Activated CD4-positive, alpha-beta memory T cell treated with anti-CD3 and anti-CD28 coated beads, Interleukin-2, amount 10 ng/mL, durations not matched to agents 7 days and 5 days (primary cell): ENCODE measurements at regions not wholly inside any gene's neighbourhood (a gene's known extent, or its start where the extent isn't known, plus 50 kb on each side); places are given as distances from the start of the nearest gene placed in this dataset.
"Not testable (repeated sequence)": the region's sequence is repeated elsewhere in the genome, so short reads cannot be mapped to it uniquely, and the experiment has no call there.

Experiments
- CTCF ChIA-PET: fragments of 350-600 bp; sonication (Branson Sonifier 250); formaldehyde crosslinking; loops from one replicate; lab custom pipeline; 2021; ENCODE audit warnings: antibody characterized with exemption, inconsistent platforms; lab: Charles Lee
- POLR2A ChIA-PET: fragments of 350-600 bp; sonication (Branson Sonifier 250); formaldehyde crosslinking; loops from one replicate; lab custom pipeline; 2021; ENCODE audit warnings: antibody characterized with exemption; lab: Charles Lee
- DNase-seq: peaks from one replicate; pipeline ENCODE4 v3.0.0-alpha.2; 2020
- H3K27ac Mint-ChIP-seq: one replicate; pipeline ENCODE4 v1.8.0; 2021; ENCODE audit warnings: mild to moderate bottlenecking, mixed read lengths
- H3K27me3 Mint-ChIP-seq: one replicate; pipeline ENCODE4 v1.8.0; 2021; ENCODE audit warnings: mixed read lengths
- H3K36me3 Mint-ChIP-seq: one replicate; pipeline ENCODE4 v1.8.0; 2021; ENCODE audit warnings: low read depth, mixed read lengths
- H3K4me1 Mint-ChIP-seq: one replicate; pipeline ENCODE4 v1.8.0; 2021; ENCODE audit warnings: mixed read lengths
- H3K4me3 Mint-ChIP-seq: one replicate; pipeline ENCODE4 v1.8.0; 2021; ENCODE audit warnings: mild to moderate bottlenecking, mixed read lengths
- H3K9me3 Mint-ChIP-seq: one replicate; pipeline ENCODE4 v1.8.0; 2021; ENCODE audit warnings: mixed read lengths

DNA sequence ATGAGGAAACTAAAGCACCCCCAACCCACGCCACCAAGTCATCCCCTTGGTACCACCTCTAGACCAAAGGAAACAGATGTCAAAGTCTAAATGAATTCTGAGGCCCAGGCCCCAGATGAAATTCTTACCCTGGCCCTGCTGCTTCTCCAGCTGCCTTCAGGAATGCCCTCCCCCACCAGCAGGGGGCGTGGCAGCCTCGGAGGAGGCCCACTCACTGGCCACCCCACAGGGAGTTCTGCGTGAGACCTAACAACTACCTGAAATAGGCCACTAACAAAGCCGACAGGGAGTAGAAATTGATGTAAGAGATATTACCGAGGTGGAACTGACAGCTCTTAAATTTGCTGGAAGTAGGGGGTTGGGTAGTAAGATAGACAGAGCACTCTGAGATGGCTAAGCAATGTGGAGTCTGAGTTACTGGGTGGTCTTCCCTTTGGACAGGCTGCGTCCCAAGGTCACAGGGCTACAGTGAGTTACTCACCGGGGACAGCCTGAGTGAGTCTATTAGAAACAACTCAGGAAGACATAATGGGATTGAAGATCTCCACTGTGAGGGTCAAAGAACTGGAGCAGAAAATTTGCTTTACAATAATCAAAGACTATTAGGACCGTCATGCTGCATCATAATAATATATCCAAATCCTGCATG is 240.7 kb downstream of the SHOX2 start:
- ChIA-PET CTCF (interaction anchor here (0.6 to 1.2 kb wide), 3 partner anchors 11 to 568 kb away, joined by 3 to 4 read pairs (median 3); no protein-coding TSS in a partner anchor), POLR2A (no interaction called here)
- Mint-ChIP-seq H3K4me3 (no peak overlapping the region), H3K4me1 (no peaks in the 10 kb centered on the region), H3K36me3 (no peaks in the 10 kb centered on the region), H3K9me3 (no peaks in the 10 kb centered on the region), H3K27ac (no peak overlapping the region), H3K27me3 (no peaks in the 10 kb centered on the region)
- DNase-seq = peak; percentile 50

DNA sequence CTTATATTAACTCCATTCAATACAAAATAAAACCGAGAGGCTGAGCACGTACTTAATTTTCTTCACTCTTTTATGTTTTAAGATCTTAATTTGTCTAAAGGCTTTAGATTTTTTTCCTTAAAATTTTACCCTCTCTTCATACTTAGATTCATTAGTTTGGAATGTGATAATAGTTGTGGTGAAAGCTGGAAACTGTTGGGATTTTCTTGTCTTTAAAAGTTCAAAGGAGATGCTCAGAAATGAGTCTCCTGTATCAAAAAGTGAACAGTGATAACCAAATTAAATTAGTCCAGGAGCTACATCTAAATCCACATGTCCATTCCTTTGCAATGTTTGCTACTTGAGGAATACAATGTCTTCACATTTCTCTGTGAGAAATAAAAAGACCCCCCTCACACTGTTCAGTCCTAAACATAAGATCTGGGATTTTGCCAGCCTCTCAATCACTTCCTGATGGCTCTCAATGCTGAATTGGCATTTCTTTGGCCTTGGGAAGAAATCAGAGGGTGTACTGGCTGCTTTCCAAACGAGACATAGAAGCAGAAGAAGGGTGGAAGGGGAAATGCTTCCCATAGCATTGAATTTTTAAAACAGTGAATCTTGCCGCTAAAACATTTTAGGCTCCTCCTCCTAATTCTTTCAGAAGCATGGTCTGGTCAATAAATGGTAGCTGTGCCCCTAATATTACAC is 245.0 kb downstream of the SHOX2 start:
- Mint-ChIP-seq H3K9me3 (no peaks in the 10 kb centered on the region), H3K27me3 (no peaks in the 10 kb centered on the region), H3K4me1 (no peaks in the 10 kb centered on the region), H3K4me3 (no peak overlapping the region), H3K27ac (no peak overlapping the region), H3K36me3 (no peaks in the 10 kb centered on the region)
- no peak for DNase-seq
- ChIA-PET POLR2A (no interaction called here), CTCF (no interaction called here)

DNA sequence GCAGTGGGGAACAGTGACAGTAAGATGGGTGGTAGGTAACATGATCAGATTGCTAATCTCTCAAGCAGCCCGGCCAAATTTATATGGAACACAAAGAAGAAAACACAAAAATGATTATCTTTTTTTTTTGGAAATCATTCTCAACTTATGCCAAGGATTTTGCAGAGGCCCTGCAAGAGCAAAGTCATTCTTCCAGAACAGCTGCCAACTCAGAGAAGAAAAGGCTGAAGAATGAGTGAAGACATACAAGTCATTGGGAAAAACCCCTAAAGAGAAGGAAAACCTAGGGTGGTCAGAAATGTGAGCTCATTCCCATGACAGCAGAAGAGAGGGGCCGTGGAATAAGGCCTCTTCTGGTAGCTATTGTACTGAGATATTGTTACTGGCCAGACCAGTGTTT is 246.7 kb downstream of the SHOX2 start:
- CTCF ChIA-PET = no interaction called here
- no peaks in the 10 kb centered on the region for H3K9me3 Mint-ChIP-seq
- H3K4me3 Mint-ChIP-seq = no peak overlapping the region
- H3K27ac Mint-ChIP-seq = no peak overlapping the region
- DNase-seq = no peak
- H3K4me1 Mint-ChIP-seq = no peaks in the 10 kb centered on the region
- no peaks in the 10 kb centered on the region for H3K27me3 Mint-ChIP-seq
- no peaks in the 10 kb centered on the region for H3K36me3 Mint-ChIP-seq
- POLR2A ChIA-PET = no interaction called here

DNA sequence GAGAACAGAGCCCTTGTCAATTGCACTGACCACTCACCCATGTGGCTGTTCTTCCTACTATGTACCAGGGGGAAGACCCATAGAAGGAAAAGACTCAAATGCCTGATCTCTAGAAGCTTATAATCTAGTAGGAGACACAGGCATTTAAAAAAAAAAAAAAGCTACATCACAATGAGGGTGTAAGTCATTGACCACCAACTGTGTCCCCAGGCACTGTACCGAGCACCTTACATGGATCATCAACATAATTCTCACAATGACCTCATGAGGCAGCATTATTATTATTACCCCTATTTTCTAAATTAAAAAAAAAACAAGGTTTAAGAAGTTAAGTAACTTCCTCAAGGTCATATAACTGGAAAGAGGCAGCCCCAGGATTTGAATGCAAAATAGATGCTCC is 247.4 kb downstream of the SHOX2 start:
- Mint-ChIP-seq H3K9me3 (no peaks in the 10 kb centered on the region), H3K27ac (no peak overlapping the region), H3K4me3 (no peak overlapping the region), H3K27me3 (no peaks in the 10 kb centered on the region), H3K36me3 (no peaks in the 10 kb centered on the region), H3K4me1 (no peaks in the 10 kb centered on the region)
- CTCF ChIA-PET = no interaction called here
- POLR2A ChIA-PET = no interaction called here
- DNase-seq = no peak

DNA sequence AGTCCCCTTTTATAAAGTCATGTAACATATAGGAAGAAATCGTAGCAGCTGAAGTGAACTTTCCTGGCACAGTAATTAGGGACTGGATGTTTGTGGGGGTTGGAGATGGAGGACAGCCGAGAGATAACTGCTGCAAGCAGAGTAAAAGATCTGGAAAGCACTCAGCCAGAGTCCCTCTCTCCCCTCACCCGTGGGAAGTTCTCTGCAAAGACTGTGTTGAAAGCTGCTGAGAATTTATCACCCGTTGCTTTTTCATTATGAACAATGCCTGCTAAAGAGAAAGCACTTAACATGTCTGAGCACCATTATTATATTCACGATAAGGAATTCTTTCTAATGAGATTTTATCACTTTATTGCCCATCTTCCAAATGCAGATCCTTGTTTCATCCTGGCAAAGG is 248.8 kb downstream of the SHOX2 start:
- no peak overlapping the region for H3K4me3 Mint-ChIP-seq
- H3K9me3 Mint-ChIP-seq = no peaks in the 10 kb centered on the region
- H3K27me3 Mint-ChIP-seq = no peaks in the 10 kb centered on the region
- no peaks in the 10 kb centered on the region for H3K36me3 Mint-ChIP-seq
- ChIA-PET CTCF (no interaction called here), POLR2A (no interaction called here)
- H3K27ac Mint-ChIP-seq = no peak overlapping the region
- H3K4me1 Mint-ChIP-seq = no peaks in the 10 kb centered on the region
- no peak for DNase-seq

DNA sequence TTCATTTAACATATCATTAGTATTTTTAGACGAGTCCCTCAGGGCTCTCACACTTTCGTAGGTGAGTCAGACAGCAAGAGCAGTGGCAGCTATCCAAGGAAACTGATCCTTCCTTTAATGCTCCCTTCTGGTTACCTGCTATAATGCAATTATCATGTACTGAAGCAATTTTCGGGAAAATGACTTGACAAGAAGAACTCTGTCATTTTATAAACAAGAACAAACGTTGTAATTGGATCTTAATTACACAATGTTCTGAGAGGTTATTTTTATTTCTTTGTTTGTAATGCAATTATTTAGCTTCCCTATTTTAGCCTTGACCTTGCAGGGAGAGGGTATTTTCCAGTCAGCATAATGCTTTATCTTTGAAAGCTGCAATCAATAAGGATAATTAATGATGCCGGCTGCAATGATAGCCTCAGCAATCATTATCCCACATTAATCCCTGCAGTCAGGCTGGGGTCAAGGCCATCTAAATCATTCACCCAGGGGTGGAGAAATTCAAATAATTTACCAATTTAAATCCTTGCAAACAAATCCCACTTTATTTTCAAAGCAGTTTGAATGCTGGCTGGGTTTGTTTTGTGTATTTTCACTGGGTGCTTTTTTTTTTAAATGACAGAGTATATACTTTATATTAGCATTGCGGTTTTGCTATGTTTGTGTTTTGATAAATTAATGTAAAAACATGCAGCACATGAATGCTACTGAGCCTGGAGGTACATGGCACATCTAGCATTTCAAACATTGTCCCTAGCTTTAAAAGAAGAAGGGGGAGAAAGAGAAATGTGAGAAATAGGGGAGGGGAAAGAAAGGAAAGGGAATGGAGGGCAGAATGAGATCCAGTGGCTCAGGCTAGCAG is 249.9 kb downstream of the SHOX2 start:
- no peak overlapping the region for H3K27ac Mint-ChIP-seq

DNA sequence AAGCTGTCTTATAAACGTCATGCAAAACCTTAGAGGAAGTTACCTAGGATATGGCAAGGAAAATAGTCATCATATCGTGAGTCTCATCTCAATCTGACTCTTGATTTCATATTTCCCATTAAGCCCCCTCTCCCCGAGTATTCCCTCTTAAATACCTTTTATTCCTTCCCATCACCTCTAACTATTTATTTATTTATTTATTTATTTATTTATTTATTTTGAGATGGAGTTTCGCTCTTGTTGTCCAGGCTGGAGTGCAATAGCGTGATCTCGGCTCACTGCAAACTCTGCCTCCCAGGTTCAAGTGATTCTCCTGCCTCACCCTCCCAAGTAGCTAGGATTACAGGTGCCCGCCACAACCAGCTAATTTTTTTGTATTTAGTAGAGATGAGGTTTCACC is 260.4 kb downstream of the SHOX2 start:
- H3K27me3 Mint-ChIP-seq, H3K4me3 Mint-ChIP-seq, H3K4me1 Mint-ChIP-seq, CTCF ChIA-PET, DNase-seq, POLR2A ChIA-PET, H3K9me3 Mint-ChIP-seq, H3K36me3 Mint-ChIP-seq, H3K27ac Mint-ChIP-seq: not testable (repeated sequence)

More for the DNA sequence above, 249.9 kb downstream of the SHOX2 start:
- no peak for DNase-seq
- Mint-ChIP-seq H3K4me1 (no peaks in the 10 kb centered on the region), H3K27me3 (no peaks in the 10 kb centered on the region), H3K9me3 (no peaks in the 10 kb centered on the region), H3K4me3 (no peak overlapping the region), H3K36me3 (no peaks in the 10 kb centered on the region)
- ChIA-PET POLR2A (no interaction called here), CTCF (no interaction called here)

DNA sequence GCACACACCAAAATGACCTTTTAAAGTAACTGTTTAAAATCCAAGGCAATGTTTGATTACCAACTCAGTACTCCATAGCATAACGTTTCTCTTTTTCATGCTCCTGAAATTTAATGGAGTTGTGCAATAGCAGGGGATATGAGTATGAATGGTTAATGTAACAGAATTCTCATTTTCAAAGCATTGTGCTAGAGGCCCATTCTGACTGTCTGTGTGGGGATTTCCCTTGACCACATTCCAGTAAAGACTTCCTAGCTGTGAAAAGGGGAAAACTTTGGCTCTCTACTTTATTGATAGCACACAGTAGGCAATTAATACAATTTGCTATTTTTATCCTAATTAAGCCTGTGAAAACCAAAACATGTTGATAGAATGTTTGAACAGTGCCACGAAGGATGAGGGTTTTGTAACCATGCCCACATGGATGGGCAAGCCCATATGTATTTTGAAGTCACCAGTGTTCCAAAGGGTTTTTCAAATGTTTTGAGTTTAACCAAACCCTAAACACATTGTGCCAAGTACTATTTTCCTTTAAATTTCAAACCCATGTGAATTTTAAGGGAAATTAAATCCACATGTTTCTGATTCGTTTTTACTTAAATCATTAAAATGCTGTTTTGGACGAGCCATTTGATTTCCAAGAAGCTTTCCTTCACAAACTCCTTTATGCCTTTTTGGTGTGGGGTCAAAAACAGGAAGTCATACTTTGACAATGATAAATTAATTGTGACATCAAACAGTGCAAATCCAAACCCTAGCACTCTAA is 261.2 kb downstream of the SHOX2 start:
- no peaks in the 10 kb centered on the region for H3K36me3 Mint-ChIP-seq
- no peaks in the 10 kb centered on the region for H3K4me1 Mint-ChIP-seq
- H3K27me3 Mint-ChIP-seq = no peaks in the 10 kb centered on the region
- H3K9me3 Mint-ChIP-seq = no peaks in the 10 kb centered on the region
- no peak overlapping the region for H3K27ac Mint-ChIP-seq
- POLR2A ChIA-PET = no interaction called here
- DNase-seq = no peak
- H3K4me3 Mint-ChIP-seq = no peak overlapping the region
- CTCF ChIA-PET = no interaction called here

DNA sequence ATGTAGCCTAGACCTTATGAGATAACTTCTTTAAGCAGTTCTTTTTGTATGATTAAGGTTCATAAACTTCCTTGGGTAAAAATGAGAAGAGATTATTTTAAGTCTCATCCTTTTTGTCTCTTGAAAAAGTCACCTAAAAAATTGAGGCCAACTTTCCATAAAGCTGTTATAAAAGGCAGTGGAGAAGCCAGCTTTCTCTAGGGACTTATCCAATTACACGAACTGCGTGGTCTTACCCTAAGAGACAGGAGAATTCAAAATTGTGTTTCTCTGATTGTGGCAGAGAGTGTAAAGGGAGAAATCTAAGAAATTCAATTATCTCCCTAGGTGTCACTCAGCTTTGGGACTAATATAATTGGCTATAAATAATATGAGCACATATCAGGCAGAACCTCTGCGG is 262.0 kb downstream of the SHOX2 start:
- no peak overlapping the region for H3K27ac Mint-ChIP-seq
- H3K4me3 Mint-ChIP-seq = no peak overlapping the region
- no peaks in the 10 kb centered on the region for H3K36me3 Mint-ChIP-seq
- CTCF ChIA-PET = no interaction called here
- POLR2A ChIA-PET = no interaction called here
- DNase-seq = no peak
- no peaks in the 10 kb centered on the region for H3K27me3 Mint-ChIP-seq
- H3K9me3 Mint-ChIP-seq = no peaks in the 10 kb centered on the region
- H3K4me1 Mint-ChIP-seq = no peaks in the 10 kb centered on the region

DNA sequence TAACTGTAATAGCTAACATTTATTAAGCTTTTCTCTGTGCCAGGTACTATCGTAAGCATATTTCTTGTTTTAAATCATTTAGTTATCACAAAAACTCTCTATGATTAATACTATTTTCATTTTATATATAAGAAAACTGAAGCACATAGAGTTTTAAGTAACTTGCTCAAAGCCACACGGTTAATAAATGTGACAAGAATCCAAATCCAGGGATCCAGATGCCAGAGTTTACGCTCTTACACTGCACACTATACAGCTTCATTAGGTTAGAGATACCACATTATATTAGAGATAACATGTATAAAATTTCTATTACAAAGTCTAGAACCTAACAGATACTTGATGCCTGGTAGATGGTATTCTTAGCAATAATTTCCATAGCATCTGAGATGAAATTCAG is 265.2 kb downstream of the SHOX2 start:
- Mint-ChIP-seq H3K27ac (no peak overlapping the region), H3K4me3 (no peak overlapping the region), H3K27me3 (no peaks in the 10 kb centered on the region), H3K36me3 (no peaks in the 10 kb centered on the region), H3K4me1 (no peaks in the 10 kb centered on the region), H3K9me3 (no peaks in the 10 kb centered on the region)
- DNase-seq = no peak
- ChIA-PET CTCF (no interaction called here), POLR2A (no interaction called here)

DNA sequence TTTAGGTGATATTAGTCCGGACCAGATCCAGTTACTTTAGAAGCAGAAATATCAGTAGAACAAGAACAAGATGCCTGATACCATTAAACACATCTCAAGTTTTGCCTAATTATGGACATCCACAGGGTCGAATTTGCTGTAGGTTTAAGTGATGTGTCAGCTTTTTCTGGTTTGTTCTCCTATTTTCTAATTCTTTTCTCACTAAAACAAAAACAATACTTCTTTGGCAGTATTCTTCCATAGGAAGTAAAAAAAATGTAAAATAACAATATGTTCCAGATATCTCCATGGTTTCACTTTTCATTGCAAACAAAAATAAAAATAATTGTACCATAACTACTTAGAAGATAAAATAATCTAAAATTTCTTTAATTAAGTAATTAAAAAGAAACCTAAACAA is 265.7 kb downstream of the SHOX2 start:
- H3K4me1 Mint-ChIP-seq = no peaks in the 10 kb centered on the region
- CTCF ChIA-PET = no interaction called here
- DNase-seq = no peak
- H3K27ac Mint-ChIP-seq = no peak overlapping the region
- H3K27me3 Mint-ChIP-seq = no peaks in the 10 kb centered on the region
- no peaks in the 10 kb centered on the region for H3K36me3 Mint-ChIP-seq
- H3K4me3 Mint-ChIP-seq = no peak overlapping the region
- POLR2A ChIA-PET = no interaction called here
- H3K9me3 Mint-ChIP-seq = no peaks in the 10 kb centered on the region

DNA sequence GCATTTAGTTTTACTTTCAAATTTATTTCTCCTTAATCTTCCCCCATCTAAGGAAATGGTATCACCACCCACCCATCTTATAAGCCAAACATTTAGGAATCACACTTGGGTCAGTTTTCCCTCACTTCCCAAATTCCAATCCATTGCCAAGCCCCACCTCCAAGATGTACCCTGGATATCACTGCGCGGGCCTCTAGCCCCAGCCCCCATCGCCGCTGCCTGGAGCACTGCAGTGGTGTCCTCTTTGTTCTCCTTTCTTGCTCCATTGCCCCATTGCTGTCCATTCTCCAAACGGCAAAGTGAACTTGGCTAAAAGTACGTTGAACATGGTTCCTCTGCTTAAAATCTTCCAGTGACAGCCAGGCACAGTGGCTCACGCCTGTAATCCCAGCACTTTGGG is 267.8 kb downstream of the SHOX2 start:
- Mint-ChIP-seq H3K27ac (no peak overlapping the region), H3K4me3 (no peak overlapping the region), H3K36me3 (no peaks in the 10 kb centered on the region), H3K27me3 (no peaks in the 10 kb centered on the region), H3K9me3 (no peaks in the 10 kb centered on the region), H3K4me1 (no peaks in the 10 kb centered on the region)
- ChIA-PET CTCF (no interaction called here), POLR2A (no interaction called here)
- DNase-seq = no peak

DNA sequence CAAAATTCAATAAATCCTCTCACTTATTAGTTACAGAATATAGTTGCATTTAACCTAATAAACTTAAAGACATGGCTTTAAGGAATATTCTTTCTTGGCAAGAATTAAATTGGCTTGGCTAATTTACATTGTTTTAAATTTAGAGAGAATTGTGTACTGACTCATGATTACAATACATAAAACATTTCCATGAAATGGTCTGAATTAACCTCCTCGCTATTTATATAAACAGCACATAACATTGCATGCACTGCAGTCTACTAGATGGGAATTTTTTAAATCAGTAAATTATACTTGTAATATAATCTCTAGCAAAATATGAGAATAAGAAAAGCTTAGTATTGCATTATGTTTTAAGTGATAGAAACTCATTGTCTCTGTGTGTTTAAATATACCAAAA is 268.9 kb downstream of the SHOX2 start:
- Mint-ChIP-seq H3K4me3 (no peak overlapping the region), H3K4me1 (no peaks in the 10 kb centered on the region), H3K27me3 (no peaks in the 10 kb centered on the region), H3K9me3 (no peaks in the 10 kb centered on the region), H3K27ac (no peak overlapping the region), H3K36me3 (no peaks in the 10 kb centered on the region)
- DNase-seq = no peak
- CTCF ChIA-PET = no interaction called here
- POLR2A ChIA-PET = no interaction called here
